ENCODE measurements at regions not wholly inside any gene's neighbourhood (a gene's known extent, or its start where the extent isn't known, plus 50 kb on each side); places are given as distances from the start of the nearest gene placed in this dataset.

- no peak for TF ChIP-seq CTCF (IDR thresholded peaks at IDR 0.05)
- no peaks in the 10 kb centered on the region for H3K27me3 ChIP-seq
- no peak overlapping the region for H3K27ac ChIP-seq
- no peak for DNase-seq (ENCODE audit: low spot score in 2 of 2)
- H3K4me1 ChIP-seq, result no peaks in the 10 kb centered on the region
- no peaks in the 10 kb centered on the region for H3K36me3 ChIP-seq
- H3K9me3 ChIP-seq, result peaks cover 0 to 4% of the 10 kb centered on the region in 2 donors
- intact Hi-C loops (cut with DNase I; ENCODE audit: low total_unique reads), result no loop called here
- H3K4me3 ChIP-seq, result no peak overlapping the region
These were observed 257.9 kb upstream of the RBFOX1 start for GRCh38 chr16:7074715-7075114.

- DNase-seq (ENCODE audit: low spot score in 2 of 2), result no peak
- Histone ChIP-seq H3K27ac (no peak overlapping the region), H3K4me1 (no peaks in the 10 kb centered on the region), H3K9me3 (no peaks in the 10 kb centered on the region), H3K36me3 (no peaks in the 10 kb centered on the region), H3K4me3 (no peak overlapping the region), H3K27me3 (no peaks in the 10 kb centered on the region)
- TF ChIP-seq POLR2A (IDR thresholded peaks at IDR 0.05), result no peak
- TF ChIP-seq CTCF (IDR thresholded peaks at IDR 0.05), result no peak
- no peak for TF ChIP-seq POLR2AphosphoS5 (IDR thresholded peaks at IDR 0.05)
- intact Hi-C loops (cut with DNase I; ENCODE audit: low total_unique reads), result no loop called here
These were observed 275.2 kb upstream of the RBFOX1 start for GRCh38 chr16:7057458-7057857.

DNA sequence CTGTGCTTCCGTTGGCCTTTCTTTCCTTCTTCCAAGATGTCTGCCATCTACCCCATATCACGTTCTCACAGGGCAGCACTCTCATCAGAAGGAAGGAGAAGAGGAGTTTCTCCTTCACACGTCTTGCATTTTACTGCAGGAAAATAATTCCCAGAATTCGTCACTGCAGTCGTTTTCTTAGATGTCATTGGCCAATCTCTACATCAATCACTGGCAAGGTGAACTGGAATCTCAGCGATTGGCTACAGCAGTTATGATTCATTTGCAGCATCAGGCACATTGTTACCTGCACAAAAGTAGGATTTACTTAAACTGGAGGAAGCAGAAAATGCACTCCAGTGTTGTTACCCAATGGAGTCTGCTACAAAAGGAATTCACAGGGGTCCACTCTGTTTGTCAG, 277.2 kb upstream of the RBFOX1 start:
- Histone ChIP-seq H3K36me3 (no peaks in the 10 kb centered on the region), H3K9me3 (no peaks in the 10 kb centered on the region), H3K4me3 (no peak overlapping the region), H3K4me1 (no peaks in the 10 kb centered on the region), H3K27ac (no peak overlapping the region), H3K27me3 (no peaks in the 10 kb centered on the region)
- intact Hi-C loops (cut with DNase I; ENCODE audit: low total_unique reads), result no loop called here
- no peak for TF ChIP-seq POLR2AphosphoS5 (IDR thresholded peaks at IDR 0.05)
- no peak for TF ChIP-seq POLR2A (IDR thresholded peaks at IDR 0.05)
- no peak for TF ChIP-seq CTCF (IDR thresholded peaks at IDR 0.05)
- no peak for DNase-seq (ENCODE audit: low spot score in 2 of 2)

DNA sequence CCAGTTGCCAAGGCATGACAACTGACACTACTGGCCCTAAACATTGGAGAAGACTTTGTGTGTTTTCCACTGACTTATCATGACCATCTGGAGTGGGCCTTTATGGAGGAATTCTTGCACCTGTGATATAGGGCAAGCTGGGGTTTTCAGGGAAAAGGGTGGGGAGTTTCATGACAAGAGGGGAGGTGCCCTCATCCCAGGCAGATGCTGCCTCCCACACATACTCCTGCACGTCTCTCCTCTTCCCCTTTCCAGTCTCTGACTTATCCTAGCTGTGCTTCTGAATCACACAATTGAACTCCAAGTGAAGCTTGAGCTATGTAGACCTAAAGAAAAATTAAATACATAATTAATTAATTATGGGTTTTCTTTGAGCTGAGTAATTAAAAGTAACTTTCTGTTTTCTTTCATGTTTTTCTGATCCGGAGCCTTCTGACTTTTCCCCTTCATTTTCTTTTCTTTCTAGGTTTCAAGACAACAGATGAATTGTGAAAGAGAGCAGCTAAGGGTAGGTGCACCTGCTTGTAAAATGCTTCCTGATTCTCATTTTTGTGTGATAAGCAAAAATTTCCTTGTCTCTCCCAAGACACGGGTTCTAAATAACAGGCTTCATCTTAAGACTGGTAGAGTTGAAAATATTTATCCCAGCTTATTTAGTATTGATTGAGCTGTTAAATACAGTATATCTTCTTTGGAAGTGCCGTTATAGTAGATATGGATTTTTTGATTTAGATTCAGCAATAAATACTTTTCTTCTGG, 280.9 kb upstream of the RBFOX1 start:
- intact Hi-C loops (cut with DNase I; ENCODE audit: low total_unique reads), result no loop called here

More for the DNA sequence above, 280.9 kb upstream of the RBFOX1 start:
- Histone ChIP-seq H3K4me1 (no peaks in the 10 kb centered on the region), H3K27me3 (no peaks in the 10 kb centered on the region), H3K9me3 (peaks cover 0 to 4% of the 10 kb centered on the region in 2 donors), H3K27ac (no peak overlapping the region), H3K36me3 (no peaks in the 10 kb centered on the region), H3K4me3 (no peak overlapping the region)
- no peak for DNase-seq (ENCODE audit: low spot score in 2 of 2)
- TF ChIP-seq CTCF (IDR thresholded peaks at IDR 0.05) (no peak), POLR2A (IDR thresholded peaks at IDR 0.05) (no peak), POLR2AphosphoS5 (IDR thresholded peaks at IDR 0.05) (no peak)

All from breast epithelium (tissue), 4 donors.